ENCODE measurements at regions not wholly inside any gene's neighbourhood (a gene's known extent, or its start where the extent isn't known, plus 50 kb on each side); places are given as distances from the start of the nearest gene placed in this dataset.
"Not testable (repeated sequence)": the region's sequence is repeated elsewhere in the genome, so short reads cannot be mapped to it uniquely, and the experiment has no call there.

- no peak for DNase-seq
Observed at GRCh38 chr10:71087622-71088021, 124.7 kb upstream of the UNC5B start.

DNA sequence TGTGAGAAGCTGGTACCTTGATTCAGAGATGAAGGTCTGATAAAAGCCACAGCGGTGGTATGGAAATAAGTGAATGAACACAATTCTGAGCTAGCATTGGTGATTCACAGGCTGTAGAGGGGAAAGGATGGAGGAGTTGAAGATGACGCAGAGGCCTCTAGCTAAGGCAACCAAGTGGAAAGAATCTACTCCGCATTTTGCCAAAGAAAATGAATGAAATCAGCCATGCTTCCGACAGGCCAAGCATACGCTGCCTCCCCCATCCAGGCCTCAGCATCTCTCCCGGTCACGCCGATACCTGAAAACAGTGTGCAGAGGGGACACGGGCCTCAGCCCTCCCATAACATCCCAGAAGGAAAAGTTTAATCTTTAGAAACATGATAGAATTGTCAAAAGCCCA is 124.3 kb upstream of the UNC5B start:
- no peak for DNase-seq

DNA sequence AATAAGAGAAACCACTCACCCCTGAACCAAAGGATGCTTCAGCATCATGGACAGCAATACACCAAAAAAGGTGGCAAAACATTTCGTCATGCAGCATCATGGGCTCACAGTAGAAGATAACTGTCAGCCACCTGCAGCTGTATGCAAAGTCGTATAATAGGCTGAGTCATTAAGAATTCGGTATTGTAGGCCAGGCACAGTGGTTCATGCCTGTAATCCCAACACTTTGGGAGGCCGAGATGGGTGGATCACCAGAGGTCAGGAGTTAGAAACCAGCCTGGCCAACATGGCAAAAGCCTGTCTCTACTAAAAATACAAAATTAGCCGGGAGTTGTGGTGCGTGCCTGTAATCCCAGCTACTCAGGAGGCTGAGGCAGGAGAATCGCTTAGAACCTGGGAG is 123.8 kb upstream of the UNC5B start:
- DNase-seq, result peak in 1 of 2 experiments; percentile 23

DNA sequence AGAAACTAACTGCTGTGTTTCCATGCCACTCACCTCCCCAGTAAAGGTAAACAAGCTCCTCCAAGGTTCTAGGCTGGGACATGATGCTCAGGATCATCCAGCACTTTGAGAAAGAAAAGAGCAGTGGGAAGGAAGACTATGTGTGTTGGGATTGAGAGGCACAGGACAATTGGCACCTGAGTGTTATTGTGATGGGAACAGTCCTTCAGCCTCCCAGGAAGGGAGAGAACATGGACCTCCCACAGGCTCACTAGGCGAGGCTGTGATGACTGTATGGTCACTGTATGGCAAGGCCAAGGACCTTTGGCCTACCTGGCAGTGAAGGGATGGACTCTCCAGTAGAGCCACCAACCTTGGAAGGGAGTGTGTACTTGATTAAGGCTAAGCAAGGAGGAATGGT is 123.2 kb upstream of the UNC5B start:
- no peak for DNase-seq

DNA sequence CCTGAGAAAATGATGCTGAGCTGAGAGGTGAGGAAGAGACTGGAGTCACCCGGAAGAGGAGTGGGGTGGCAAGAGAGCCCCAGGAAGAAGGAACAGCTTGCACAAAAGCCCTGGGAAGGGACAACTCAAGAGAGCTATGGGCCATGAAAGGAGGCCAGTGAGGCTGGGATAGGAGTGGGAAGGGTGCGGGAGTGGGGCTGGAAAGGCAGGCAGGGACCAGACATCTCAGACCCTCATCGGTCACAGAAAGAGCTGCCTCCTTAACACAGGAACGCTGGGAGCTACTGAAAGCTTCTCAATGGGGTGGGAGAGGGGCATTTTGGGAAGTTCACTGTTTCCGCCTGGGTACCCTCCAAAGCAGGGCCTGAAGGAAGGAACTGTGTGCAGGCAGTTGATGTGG is 122.0 kb upstream of the UNC5B start:
- DNase-seq, result no peak

DNA sequence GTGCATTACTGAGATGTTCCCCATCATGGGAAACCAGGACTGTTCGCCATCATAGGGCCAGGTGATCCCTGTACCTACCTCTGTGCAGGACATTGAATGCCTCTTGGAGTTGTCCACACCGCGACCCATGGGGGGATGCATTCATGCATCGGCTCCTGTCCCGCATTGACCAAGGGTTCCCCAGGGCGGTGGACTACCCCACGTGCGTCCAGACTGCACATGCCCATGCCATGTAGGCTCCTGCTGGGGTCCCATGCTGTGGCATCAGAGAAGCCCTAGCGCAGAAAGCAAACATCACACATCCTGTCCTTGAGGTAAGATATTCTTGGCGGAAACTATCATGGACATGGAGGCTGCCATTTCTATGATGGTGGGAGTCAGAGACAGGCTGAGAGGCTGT is 121.6 kb upstream of the UNC5B start:
- no peak for DNase-seq

- DNase-seq, result no peak
Observed at GRCh38 chr10:71092812-71093401, 119.5 kb upstream of the UNC5B start.

- DNase-seq, result no peak
Observed at GRCh38 chr10:71093531-71093930, 118.8 kb upstream of the UNC5B start.

DNA sequence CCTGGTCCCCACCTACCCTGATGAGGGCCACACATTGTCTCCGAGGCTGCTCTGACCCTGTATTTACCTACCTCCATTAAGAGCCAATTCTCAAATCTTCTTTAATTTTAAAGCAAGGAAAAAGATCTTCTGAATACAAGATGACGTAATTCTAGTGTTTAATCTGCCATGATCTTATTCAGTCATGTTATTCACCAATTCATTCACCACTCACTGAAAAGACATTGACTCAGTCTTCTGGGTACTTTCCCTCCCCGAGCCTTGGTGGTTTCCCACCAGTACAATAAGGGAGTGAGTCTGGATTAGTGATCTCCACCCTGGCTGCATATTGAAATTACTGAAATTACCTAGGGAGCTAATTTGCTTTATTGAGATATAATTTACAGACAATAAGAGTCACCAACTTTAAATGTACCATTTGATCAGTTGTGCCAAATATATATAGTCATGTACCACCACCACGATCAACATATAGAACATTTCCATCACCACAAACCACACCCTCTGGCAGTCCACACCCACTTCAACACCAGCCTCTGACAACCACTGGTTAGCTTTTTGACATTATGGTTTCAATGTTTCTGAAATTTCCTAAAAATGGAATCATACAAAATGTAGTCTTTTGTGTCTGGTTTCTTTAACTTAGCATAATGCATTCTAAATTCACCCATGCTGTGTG is 117.5 kb upstream of the UNC5B start:
- DNase-seq, result no peak

DNA sequence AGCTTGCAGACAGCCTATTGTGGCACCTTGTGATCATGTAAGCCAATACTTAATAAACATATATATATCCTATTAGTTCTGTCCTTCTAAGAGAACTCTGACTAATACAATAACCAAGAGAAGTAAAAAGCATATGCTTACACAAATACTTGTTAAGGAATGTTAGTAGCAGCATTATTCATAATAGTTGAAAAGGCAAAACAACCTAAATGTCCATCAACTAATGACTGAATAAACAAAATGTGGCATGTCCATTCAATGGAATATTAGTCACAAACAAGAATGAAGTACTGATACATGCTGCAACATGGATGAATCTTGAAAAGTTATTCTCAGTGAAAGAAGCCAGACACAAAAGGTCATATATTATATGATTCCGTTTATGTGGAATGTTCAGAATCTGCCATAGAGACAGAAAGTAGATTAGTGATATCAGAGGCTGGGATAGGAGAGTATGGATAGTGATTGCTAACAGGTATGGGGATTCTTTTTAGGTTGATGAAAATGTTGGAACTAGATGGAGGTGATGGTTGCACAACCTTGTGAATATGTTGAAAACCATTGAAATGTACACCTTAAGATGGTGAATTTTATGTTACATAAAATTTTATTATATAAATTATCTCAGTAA is 112.5 kb upstream of the UNC5B start:
- DNase-seq, result no peak

GRCh38 chr10:71103961-71104360 is 108.4 kb upstream of the UNC5B start:
- DNase-seq, result no peak

DNA sequence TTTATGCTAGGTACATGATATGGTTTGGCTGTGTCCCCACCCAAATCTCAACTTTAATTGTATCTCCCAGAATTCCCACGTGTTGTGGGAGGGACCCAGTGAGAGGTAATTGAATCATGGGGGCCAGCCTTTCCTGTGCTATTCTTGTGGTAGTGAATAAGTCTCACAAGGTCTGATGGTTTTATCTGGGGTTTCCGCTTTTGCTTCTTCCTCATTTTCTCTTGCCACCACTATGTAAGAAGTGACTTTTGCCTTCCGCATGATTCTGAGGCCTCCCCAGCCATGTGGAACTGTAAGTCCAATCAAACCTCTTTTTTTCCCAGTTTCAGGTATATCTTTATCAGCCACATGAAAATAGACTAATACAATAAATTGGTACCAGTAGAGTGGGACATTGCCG is 106.2 kb upstream of the UNC5B start:
- not testable (repeated sequence) for DNase-seq

- not testable (repeated sequence) for DNase-seq
Observed at GRCh38 chr10:71107117-71107516, 105.3 kb upstream of the UNC5B start.

- DNase-seq, result not testable (repeated sequence)
Observed at GRCh38 chr10:71108042-71108441, 104.3 kb upstream of the UNC5B start.

- DNase-seq, result no peak
Observed at GRCh38 chr10:71112138-71112785, 100.1 kb upstream of the UNC5B start.

DNA sequence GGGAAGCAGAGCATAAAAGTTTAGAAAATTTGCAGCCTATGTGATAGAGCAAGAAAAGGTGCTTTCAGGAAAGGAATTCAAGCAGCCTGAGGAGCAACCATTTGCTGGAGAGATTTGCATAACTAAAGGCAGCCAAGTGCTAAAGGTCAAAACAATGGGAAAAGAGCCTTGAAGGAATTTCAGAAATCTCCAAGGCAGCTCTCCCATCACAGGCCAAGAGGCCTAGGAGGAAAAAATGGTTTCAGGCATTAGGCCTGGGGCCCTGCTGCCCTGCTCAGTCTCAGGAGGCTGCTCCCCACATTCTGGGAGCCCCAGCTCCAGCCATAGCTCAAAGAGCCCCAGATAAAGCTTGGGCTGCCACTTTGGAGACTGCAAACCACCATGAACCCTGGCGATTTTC is 95.9 kb upstream of the UNC5B start:
- no peak for DNase-seq

DNA sequence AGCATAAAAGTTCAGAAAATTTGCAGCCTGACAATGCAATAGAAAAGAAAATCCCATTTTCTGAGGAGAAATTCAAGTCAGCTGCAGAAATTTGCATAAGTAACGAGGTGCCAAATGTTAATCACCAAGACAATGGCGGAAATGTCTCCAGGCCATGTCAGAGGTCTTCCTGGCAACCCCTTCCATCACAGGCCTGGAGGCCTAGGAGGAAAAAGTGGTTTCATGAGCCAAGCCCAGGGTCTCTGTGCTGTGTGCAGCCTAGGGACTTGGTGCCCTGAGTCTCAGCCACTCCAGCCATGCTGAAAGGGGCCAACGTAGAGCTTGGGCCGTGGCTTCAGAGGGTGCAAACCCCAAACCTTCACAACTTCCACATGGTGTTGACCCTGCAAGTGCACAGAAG is 94.8 kb upstream of the UNC5B start:
- not testable (repeated sequence) for DNase-seq

- no peak for DNase-seq
Observed at GRCh38 chr10:71123023-71123422, 89.3 kb upstream of the UNC5B start.

DNA sequence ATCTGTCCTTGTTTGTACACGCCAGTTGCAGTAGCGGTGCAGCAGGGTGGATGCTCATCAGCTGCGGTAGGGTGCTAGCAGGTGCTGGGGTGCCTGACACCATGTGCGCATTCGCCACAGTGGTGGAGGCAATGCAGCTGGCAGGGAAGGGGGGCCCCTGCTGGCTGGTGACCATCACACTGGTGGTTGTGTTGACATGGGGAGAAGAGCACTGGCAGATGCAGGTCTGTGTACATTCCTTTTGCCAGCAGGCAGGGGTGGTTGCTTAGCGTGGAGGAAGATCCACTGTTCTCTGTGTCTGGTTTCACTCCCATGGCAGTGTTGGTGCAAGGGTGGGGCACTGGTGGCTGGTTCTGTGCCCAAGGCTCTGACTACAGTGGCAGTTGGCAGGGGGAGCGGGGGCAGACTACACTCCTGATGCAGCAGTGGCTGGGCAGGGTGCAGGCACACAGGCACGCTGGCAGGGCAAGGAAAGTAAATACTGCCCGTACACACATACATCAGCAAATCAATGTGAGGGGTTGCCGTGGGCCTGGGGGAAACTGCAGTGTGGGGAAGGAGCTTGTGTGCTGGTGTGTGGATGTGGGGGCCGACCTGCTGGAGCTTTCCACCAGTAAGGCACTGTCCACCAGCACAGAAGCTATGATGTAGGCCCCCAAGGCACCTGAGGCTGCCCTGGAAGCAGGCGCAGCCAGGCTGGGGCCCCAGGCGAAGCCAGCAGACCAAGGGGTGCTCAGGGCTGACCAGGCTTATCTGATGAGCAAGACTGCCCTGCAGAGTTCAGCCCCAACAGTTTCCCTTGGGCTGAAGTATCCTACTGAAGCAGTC is 87.2 kb upstream of the UNC5B start:
- DNase-seq, result peak in 1 of 2 experiments; percentile 21

DNA sequence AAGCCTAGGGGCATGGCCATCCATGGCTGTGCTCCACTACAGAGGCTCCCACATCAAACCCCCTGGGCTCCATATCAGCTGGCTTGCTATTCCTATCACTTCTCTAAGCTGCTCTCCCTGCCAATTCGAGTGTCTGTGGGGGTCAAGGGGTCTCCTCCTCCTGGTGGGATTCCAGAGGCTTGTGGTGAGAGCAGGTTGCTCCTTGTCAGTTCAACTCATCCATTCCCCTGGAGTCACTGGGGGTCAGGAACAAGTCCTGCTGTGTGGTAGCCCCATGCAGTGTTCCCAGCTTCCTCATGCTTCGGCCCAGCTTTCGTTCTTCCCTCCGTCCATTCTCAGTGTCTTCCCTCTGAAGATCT is 86.6 kb upstream of the UNC5B start:
- DNase-seq, result no peak

GRCh38 chr10:71126432-71126831 is 85.9 kb upstream of the UNC5B start:
- DNase-seq, result no peak

- no peak for DNase-seq
Observed at GRCh38 chr10:71127104-71127503, 85.3 kb upstream of the UNC5B start.

DNA sequence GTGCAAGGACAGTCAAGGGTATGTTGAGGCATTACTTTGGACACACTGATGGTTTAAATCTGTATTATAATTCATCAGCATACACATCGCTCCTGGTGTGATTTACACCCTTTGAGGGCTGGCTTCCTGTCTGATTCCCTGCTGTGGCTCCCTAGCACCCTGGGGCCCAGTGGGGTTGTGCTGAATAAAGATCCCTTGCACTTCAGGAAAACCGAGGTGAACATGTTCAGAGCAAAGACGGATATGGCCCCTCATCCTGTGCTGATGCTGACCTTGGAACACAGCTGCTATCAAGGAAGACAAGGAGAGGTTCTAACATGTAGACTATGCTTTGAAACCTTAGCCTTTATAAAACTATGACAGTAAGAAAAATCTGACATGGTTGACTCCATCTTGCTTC is 84.6 kb upstream of the UNC5B start:
- DNase-seq, result no peak

Data from SHP77 (cell line).